Activated T-cell treated with anti-CD3 and anti-CD28 coated beads for 4 hours (primary cell): ENCODE measurements at regions not wholly inside any gene's neighbourhood (a gene's known extent, or its start where the extent isn't known, plus 50 kb on each side); places are given as distances from the start of the nearest gene placed in this dataset.

Experiments used
- DNase-seq: peaks from one replicate; pipeline ENCODE4 v3.0.0-alpha.2; 2020

- DNase-seq, result no peak
Measured at GRCh38 chr4:66667249-66667648, 878.1 kb downstream of the CENPC start.

GRCh38 chr4:66662620-66663019 lies 882.7 kb downstream of the CENPC start:
- no peak for DNase-seq

- DNase-seq, result no peak
Measured at GRCh38 chr4:66658809-66659208, 886.5 kb downstream of the CENPC start.

- no peak for DNase-seq
Measured at GRCh38 chr4:66655505-66655904, 889.8 kb downstream of the CENPC start.

- DNase-seq, result no peak
Measured at GRCh38 chr4:66653937-66654336, 891.4 kb downstream of the CENPC start.

GRCh38 chr4:66649236-66649635 lies 896.1 kb downstream of the CENPC start:
- no peak for DNase-seq

- DNase-seq, result no peak
Measured at GRCh38 chr4:66647926-66648325, 897.4 kb downstream of the CENPC start.

- no peak for DNase-seq
Measured at GRCh38 chr4:66647476-66647875, 897.8 kb downstream of the CENPC start.

- no peak for DNase-seq
Measured at GRCh38 chr4:66640233-66640990, 904.9 kb downstream of the CENPC start.

GRCh38 chr4:66639361-66639760 lies 905.9 kb downstream of the CENPC start:
- no peak for DNase-seq

GRCh38 chr4:66636349-66636748 lies 909.0 kb downstream of the CENPC start:
- DNase-seq, result no peak

- DNase-seq, result no peak
Measured at GRCh38 chr4:66633477-66633876, 911.8 kb downstream of the CENPC start.

GRCh38 chr4:66629927-66630326 lies 915.4 kb downstream of the CENPC start:
- DNase-seq, result no peak

- no peak for DNase-seq
Measured at GRCh38 chr4:66628146-66628545, 917.2 kb downstream of the CENPC start.

- DNase-seq, result no peak
Measured at GRCh38 chr4:66625480-66625879, 919.8 kb downstream of the CENPC start.

- no peak for DNase-seq
Measured at GRCh38 chr4:66613591-66613990, 931.7 kb downstream of the CENPC start.

GRCh38 chr4:66609014-66609413 lies 936.3 kb downstream of the CENPC start:
- DNase-seq, result no peak

GRCh38 chr4:66606908-66607307 lies 936.6 kb upstream of the EPHA5 start:
- no peak for DNase-seq

- no peak for DNase-seq
Measured at GRCh38 chr4:66606215-66606614, 935.9 kb upstream of the EPHA5 start.

- DNase-seq, result no peak
Measured at GRCh38 chr4:66604192-66604591, 933.9 kb upstream of the EPHA5 start.

- no peak for DNase-seq
Measured at GRCh38 chr4:66602622-66603021, 932.3 kb upstream of the EPHA5 start.

- no peak for DNase-seq
Measured at GRCh38 chr4:66591968-66592367, 921.7 kb upstream of the EPHA5 start.

GRCh38 chr4:66590488-66591215 lies 920.4 kb upstream of the EPHA5 start:
- DNase-seq, result no peak

- DNase-seq, result no peak
Measured at GRCh38 chr4:66589183-66589582, 918.9 kb upstream of the EPHA5 start.

- no peak for DNase-seq
Measured at GRCh38 chr4:66585767-66586166, 915.5 kb upstream of the EPHA5 start.
